Neural progenitor cell (in vitro differentiated cells): ENCODE measurements at regions not wholly inside any gene's neighbourhood (a gene's known extent, or its start where the extent isn't known, plus 50 kb on each side); places are given as distances from the start of the nearest gene placed in this dataset.
"Not testable (repeated sequence)": the region's sequence is repeated elsewhere in the genome, so short reads cannot be mapped to it uniquely, and the experiment has no call there.

Experiments
- DNase-seq: peaks from one replicate; pipeline ENCODE4 v3.0.0-alpha.2; 2016; ENCODE audit warnings: low spot score
- H2AFZ ChIP-seq: fragments of 200-600 bp; sonication (generic); replicated peaks from 2 replicates; pipeline ENCODE4 v1.6.1; 2016; ENCODE audit warnings: antibody characterized with exemption
- H3F3A ChIP-seq: fragments of 200-600 bp; sonication (generic); 2 replicates; pipeline ENCODE4 v1.6.1; 2016; ENCODE audit warnings: antibody characterized with exemption, low read depth
- H3K27ac ChIP-seq: fragments of 200-600 bp; sonication (generic); 2 replicates; pipeline ENCODE4 v1.5.1; 2016; ENCODE audit warnings: mild to moderate bottlenecking
- H3K27me3 ChIP-seq: fragments of 200-600 bp; sonication (generic); 2 replicates; pipeline ENCODE4 v1.6.1; 2016; ENCODE audit warnings: mild to moderate bottlenecking, moderate library complexity
- H3K36me3 ChIP-seq: fragments of 200-600 bp; sonication (generic); 2 replicates; pipeline ENCODE4 v1.5.1; 2016
- H3K4me1 ChIP-seq: fragments of 200-600 bp; sonication (generic); 2 replicates; pipeline ENCODE4 v1.6.1; 2016; ENCODE audit warnings: mixed run types
- H3K4me2 ChIP-seq: fragments of 200-600 bp; sonication (generic); 2 replicates; pipeline ENCODE4 v1.6.1; 2016
- H3K4me3 ChIP-seq: fragments of 200-600 bp; sonication (generic); 2 replicates; pipeline ENCODE4 v1.5.1; 2016
- H3K79me2 ChIP-seq: fragments of 200-600 bp; sonication (generic); 2 replicates; pipeline ENCODE4 v1.6.1; 2016; ENCODE audit warnings: low read depth
- H3K9ac ChIP-seq: fragments of 200-600 bp; sonication (generic); 2 replicates; pipeline ENCODE4 v1.6.1; 2016
- H3K9me3 ChIP-seq: fragments of 200-600 bp; sonication (generic); 2 replicates; pipeline ENCODE4 v1.5.1; 2016; ENCODE audit warnings: low read depth
- H4K20me1 ChIP-seq: fragments of 200-600 bp; sonication (generic); 2 replicates; pipeline ENCODE4 v1.6.1; 2016; ENCODE audit warnings: low read depth
- H3K27ac Mint-ChIP-seq: 3 replicates; pipeline ENCODE4 v1.8.0; 2021; ENCODE audit warnings: mixed read lengths
- H3K27me3 Mint-ChIP-seq: 2 replicates; pipeline ENCODE4 v1.8.0; 2022; ENCODE audit warnings: low read depth, mild to moderate bottlenecking, inconsistent platforms, moderate library complexity, mixed read lengths; ENCODE audit not compliant: insufficient read depth
- H3K36me3 Mint-ChIP-seq: 3 replicates; pipeline ENCODE4 v1.8.0; 2021; ENCODE audit warnings: mixed read lengths
- H3K4me1 Mint-ChIP-seq: 3 replicates; pipeline ENCODE4 v1.8.0; 2021; ENCODE audit warnings: mixed read lengths
- H3K4me3 Mint-ChIP-seq: 3 replicates; pipeline ENCODE4 v1.8.0; 2021; ENCODE audit warnings: mild to moderate bottlenecking, moderate library complexity, mixed read lengths
- H3K9me3 Mint-ChIP-seq: 3 replicates; pipeline ENCODE4 v1.8.0; 2020; ENCODE audit warnings: mixed read lengths
- EZH2 ChIP-seq: fragments of 200-600 bp; sonication (generic); IDR thresholded peaks from 2 replicates; pipeline ENCODE4 v1.6.1; 2017; ENCODE audit warnings: antibody characterized with exemption, mild to moderate bottlenecking, moderate library complexity
- EZH2phosphoT487 ChIP-seq: fragments of 200-600 bp; sonication (generic); IDR thresholded peaks from 2 replicates; pipeline ENCODE4 v1.6.1; 2017; ENCODE audit warnings: antibody characterized with exemption
- TF ChIP-seq, protein P1 (sequence below): fragments of 200-600 bp; sonication (generic); IDR thresholded peaks from 2 replicates; pipeline ENCODE4 v1.5.1; 2017; ENCODE audit warnings: antibody characterized with exemption, mild to moderate bottlenecking

GRCh38 chr2:58701688-58702301 is 460.7 kb upstream of the FANCL start:
- H3K27me3 Mint-ChIP-seq: no peaks in the 10 kb centered on the region
- H3F3A ChIP-seq: no peaks in the 10 kb centered on the region
- H3K4me3 ChIP-seq: no peak overlapping the region
- H3K4me3 Mint-ChIP-seq: no peak overlapping the region
- H3K36me3 ChIP-seq: no peaks in the 10 kb centered on the region
- H3K9me3 Mint-ChIP-seq: no peaks in the 10 kb centered on the region
- no peak overlapping the region for H2AFZ ChIP-seq
- H3K4me1 Mint-ChIP-seq: peaks cover 9% of the 10 kb centered on the region
- no peaks in the 10 kb centered on the region for H3K4me1 ChIP-seq
- no peak overlapping the region for H3K9ac ChIP-seq
- no peaks in the 10 kb centered on the region for H3K79me2 ChIP-seq
- no peaks in the 10 kb centered on the region for H3K27me3 ChIP-seq
- no peak overlapping the region for H3K4me2 ChIP-seq
- TF ChIP-seq EZH2phosphoT487: no peak
- TF ChIP-seq, protein P1, sequence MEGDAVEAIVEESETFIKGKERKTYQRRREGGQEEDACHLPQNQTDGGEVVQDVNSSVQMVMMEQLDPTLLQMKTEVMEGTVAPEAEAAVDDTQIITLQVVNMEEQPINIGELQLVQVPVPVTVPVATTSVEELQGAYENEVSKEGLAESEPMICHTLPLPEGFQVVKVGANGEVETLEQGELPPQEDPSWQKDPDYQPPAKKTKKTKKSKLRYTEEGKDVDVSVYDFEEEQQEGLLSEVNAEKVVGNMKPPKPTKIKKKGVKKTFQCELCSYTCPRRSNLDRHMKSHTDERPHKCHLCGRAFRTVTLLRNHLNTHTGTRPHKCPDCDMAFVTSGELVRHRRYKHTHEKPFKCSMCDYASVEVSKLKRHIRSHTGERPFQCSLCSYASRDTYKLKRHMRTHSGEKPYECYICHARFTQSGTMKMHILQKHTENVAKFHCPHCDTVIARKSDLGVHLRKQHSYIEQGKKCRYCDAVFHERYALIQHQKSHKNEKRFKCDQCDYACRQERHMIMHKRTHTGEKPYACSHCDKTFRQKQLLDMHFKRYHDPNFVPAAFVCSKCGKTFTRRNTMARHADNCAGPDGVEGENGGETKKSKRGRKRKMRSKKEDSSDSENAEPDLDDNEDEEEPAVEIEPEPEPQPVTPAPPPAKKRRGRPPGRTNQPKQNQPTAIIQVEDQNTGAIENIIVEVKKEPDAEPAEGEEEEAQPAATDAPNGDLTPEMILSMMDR: no peak
- TF ChIP-seq EZH2: no peak
- no peaks in the 10 kb centered on the region for H3K36me3 Mint-ChIP-seq
- H3K9me3 ChIP-seq: no peaks in the 10 kb centered on the region
- no peak overlapping the region for H3K27ac Mint-ChIP-seq
- no peak for DNase-seq
- no peak overlapping the region for H3K27ac ChIP-seq
- H4K20me1 ChIP-seq: no peaks in the 10 kb centered on the region

DNA sequence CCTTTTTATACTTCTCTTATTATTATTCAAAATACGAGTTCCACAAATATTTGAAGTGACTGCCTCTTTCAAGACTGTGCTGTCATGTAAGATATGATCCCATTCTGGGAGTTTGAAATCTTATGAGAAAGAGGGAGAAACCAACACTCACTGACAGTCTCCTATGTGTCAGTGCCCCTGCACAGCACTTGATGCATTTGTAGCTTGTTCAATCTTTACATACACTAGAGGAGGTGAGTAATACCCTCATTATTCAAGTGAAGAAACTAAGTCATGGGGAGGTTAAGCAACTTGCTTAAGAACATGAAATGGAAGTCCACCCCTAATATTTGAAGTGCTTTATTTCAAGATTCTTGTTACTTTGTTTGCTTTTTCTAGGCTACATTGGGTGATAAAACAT is 459.5 kb upstream of the FANCL start:
- Histone ChIP-seq H3K9ac (no peak overlapping the region), H2AFZ (no peak overlapping the region), H4K20me1 (no peaks in the 10 kb centered on the region), H3K27me3 (no peaks in the 10 kb centered on the region), H3K9me3 (no peaks in the 10 kb centered on the region), H3K27ac (no peak overlapping the region), H3K4me2 (no peak overlapping the region), H3K4me1 (no peaks in the 10 kb centered on the region), H3K4me3 (no peak overlapping the region), H3K79me2 (no peaks in the 10 kb centered on the region), H3K36me3 (no peaks in the 10 kb centered on the region), H3F3A (no peaks in the 10 kb centered on the region)
- TF ChIP-seq EZH2phosphoT487 (no peak), EZH2 (no peak)
- TF ChIP-seq, protein P1: no peak
- Mint-ChIP-seq H3K9me3 (no peaks in the 10 kb centered on the region), H3K36me3 (no peaks in the 10 kb centered on the region), H3K27ac (no peak overlapping the region), H3K27me3 (no peaks in the 10 kb centered on the region), H3K4me3 (no peak overlapping the region), H3K4me1 (peaks cover 9% of the 10 kb centered on the region)
- no peak for DNase-seq

DNA sequence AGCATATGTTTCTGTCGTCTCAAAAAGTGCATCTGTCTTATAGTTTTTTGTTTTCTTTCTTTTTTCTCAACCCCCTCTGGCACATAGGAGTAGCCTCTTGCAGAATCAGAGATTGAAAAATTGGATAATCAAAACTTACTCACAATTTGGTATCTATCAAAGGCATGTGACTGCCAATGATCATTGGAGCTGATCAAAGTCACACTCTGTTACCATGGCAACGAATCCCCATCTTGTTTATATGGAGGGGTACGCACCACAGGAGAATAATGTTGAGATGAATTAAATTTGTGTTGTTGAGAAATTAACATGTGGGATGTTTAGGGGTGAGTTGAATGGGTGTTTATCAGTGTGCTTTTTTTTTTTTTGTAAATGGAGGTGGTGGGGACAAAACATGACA is 458.3 kb upstream of the FANCL start:
- Histone ChIP-seq H3K27me3 (no peaks in the 10 kb centered on the region), H4K20me1 (no peaks in the 10 kb centered on the region), H3K4me3 (no peak overlapping the region), H3K4me2 (no peak overlapping the region), H2AFZ (no peak overlapping the region), H3F3A (no peaks in the 10 kb centered on the region), H3K79me2 (no peaks in the 10 kb centered on the region), H3K27ac (no peak overlapping the region), H3K4me1 (no peaks in the 10 kb centered on the region), H3K9me3 (no peaks in the 10 kb centered on the region), H3K36me3 (no peaks in the 10 kb centered on the region), H3K9ac (no peak overlapping the region)
- Mint-ChIP-seq H3K27ac (no peak overlapping the region), H3K27me3 (no peaks in the 10 kb centered on the region), H3K4me3 (no peak overlapping the region), H3K4me1 (peaks cover 9% of the 10 kb centered on the region), H3K9me3 (no peaks in the 10 kb centered on the region), H3K36me3 (no peaks in the 10 kb centered on the region)
- no peak for TF ChIP-seq EZH2
- DNase-seq: no peak

DNA sequence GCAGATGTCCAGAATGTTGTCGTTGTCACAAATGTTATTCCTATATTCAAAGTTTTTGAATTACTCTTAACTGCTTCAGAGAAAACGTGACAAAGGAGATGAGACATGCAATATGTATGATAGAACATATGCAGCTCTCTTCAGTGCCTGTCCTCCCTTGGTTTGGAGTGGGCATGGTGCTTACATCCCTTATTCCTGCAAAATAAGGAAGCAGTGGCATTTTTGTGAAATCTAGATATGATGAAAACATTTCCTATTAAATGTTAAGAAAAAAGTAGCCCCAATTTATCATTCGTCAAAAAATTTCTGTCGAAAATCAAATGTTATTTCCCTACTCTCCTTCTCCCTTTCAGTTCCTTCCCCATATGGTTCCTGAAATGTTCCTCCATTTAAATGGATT is 457.5 kb upstream of the FANCL start:
- no peaks in the 10 kb centered on the region for H3K36me3 Mint-ChIP-seq
- no peaks in the 10 kb centered on the region for H3K9me3 ChIP-seq
- no peak for TF ChIP-seq EZH2
- no peak for TF ChIP-seq EZH2phosphoT487
- TF ChIP-seq, protein P1: no peak
- H3K9me3 Mint-ChIP-seq: no peaks in the 10 kb centered on the region
- no peak overlapping the region for H3K4me3 Mint-ChIP-seq
- H3K27ac ChIP-seq: no peak overlapping the region
- no peak overlapping the region for H3K27ac Mint-ChIP-seq
- no peak overlapping the region for H3K4me2 ChIP-seq
- no peaks in the 10 kb centered on the region for H4K20me1 ChIP-seq
- H3K27me3 Mint-ChIP-seq: no peaks in the 10 kb centered on the region
- DNase-seq: no peak
- H3K4me1 ChIP-seq: no peaks in the 10 kb centered on the region
- no peak overlapping the region for H3K4me3 ChIP-seq
- peaks cover 9% of the 10 kb centered on the region for H3K4me1 Mint-ChIP-seq
- no peak overlapping the region for H2AFZ ChIP-seq
- H3K79me2 ChIP-seq: no peaks in the 10 kb centered on the region
- H3K27me3 ChIP-seq: no peaks in the 10 kb centered on the region
- no peaks in the 10 kb centered on the region for H3K36me3 ChIP-seq
- H3F3A ChIP-seq: no peaks in the 10 kb centered on the region
- no peak overlapping the region for H3K9ac ChIP-seq

GRCh38 chr2:58694114-58694513 is 453.0 kb upstream of the FANCL start:
- not testable (repeated sequence) for DNase-seq, H3K36me3 ChIP-seq, H3K4me2 ChIP-seq, H3K4me1 ChIP-seq, H3K27ac Mint-ChIP-seq, H3K79me2 ChIP-seq, H3K9me3 Mint-ChIP-seq, H3K27me3 ChIP-seq, H3K9me3 ChIP-seq, H3K4me3 Mint-ChIP-seq, H4K20me1 ChIP-seq, H3K4me3 ChIP-seq, H3K27me3 Mint-ChIP-seq, H3K9ac ChIP-seq, H2AFZ ChIP-seq, H3K36me3 Mint-ChIP-seq, H3K4me1 Mint-ChIP-seq, H3K27ac ChIP-seq, H3F3A ChIP-seq

DNA sequence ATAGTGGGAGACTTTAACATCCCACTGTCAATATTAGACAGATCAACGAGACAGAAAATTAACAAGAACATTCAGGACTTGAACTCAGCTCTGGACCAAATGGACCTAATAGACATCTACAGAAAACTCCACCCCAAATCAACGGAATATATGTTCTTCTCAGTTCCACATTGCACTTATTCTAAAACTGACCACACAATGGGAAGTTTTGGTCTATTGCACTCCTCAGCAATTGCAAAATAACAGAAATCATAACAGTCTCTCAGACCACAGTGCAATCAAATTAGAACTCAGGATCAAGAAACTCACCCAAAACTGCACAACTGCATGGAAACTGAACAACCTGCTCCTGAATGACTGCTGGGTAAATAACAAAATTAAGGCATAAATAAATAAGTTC is 449.9 kb upstream of the FANCL start:
- not testable (repeated sequence) for H3K4me2 ChIP-seq, DNase-seq, H3K27me3 Mint-ChIP-seq

More for the DNA sequence above, 449.9 kb upstream of the FANCL start:
- H3K4me3 ChIP-seq, H3K9me3 Mint-ChIP-seq, H4K20me1 ChIP-seq, H3K9me3 ChIP-seq, H3K27ac ChIP-seq, H2AFZ ChIP-seq, H3K4me1 Mint-ChIP-seq, H3K27me3 ChIP-seq, H3K36me3 Mint-ChIP-seq, H3K9ac ChIP-seq, H3F3A ChIP-seq, H3K79me2 ChIP-seq, H3K4me1 ChIP-seq, H3K4me3 Mint-ChIP-seq, H3K36me3 ChIP-seq, H3K27ac Mint-ChIP-seq: not testable (repeated sequence)
